Fibroblast of lung (primary cell): ENCODE measurements at regions not wholly inside any gene's neighbourhood (a gene's known extent, or its start where the extent isn't known, plus 50 kb on each side); places are given as distances from the start of the nearest gene placed in this dataset.

ENCODE experiments used
- EZH2 ChIP-seq: IDR thresholded peaks from 2 replicates; pipeline ENCODE4 v1.5.1; 2012; ENCODE audit warnings: low read length, control low read depth, mild to moderate bottlenecking; ENCODE audit errors: missing control alignments
- TF ChIP-seq, protein P1 (sequence below), 2 donors: IDR thresholded peaks in 1 of 2; conservative IDR thresholded peaks in 1 of 2; 1 replicate in 1 of 2; 2 replicates in 1 of 2; pipeline ENCODE4 v1.5.1; 2011 to 2012; ENCODE audit warnings: low read length in 2 of 2, control low read depth in 1 of 2, inconsistent platforms in 1 of 2, low read depth in 1 of 2, mild to moderate bottlenecking in 1 of 2

- TF ChIP-seq, protein P1, sequence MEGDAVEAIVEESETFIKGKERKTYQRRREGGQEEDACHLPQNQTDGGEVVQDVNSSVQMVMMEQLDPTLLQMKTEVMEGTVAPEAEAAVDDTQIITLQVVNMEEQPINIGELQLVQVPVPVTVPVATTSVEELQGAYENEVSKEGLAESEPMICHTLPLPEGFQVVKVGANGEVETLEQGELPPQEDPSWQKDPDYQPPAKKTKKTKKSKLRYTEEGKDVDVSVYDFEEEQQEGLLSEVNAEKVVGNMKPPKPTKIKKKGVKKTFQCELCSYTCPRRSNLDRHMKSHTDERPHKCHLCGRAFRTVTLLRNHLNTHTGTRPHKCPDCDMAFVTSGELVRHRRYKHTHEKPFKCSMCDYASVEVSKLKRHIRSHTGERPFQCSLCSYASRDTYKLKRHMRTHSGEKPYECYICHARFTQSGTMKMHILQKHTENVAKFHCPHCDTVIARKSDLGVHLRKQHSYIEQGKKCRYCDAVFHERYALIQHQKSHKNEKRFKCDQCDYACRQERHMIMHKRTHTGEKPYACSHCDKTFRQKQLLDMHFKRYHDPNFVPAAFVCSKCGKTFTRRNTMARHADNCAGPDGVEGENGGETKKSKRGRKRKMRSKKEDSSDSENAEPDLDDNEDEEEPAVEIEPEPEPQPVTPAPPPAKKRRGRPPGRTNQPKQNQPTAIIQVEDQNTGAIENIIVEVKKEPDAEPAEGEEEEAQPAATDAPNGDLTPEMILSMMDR (conservative IDR thresholded peaks at IDR 0.05 in 1 of 2, IDR thresholded peaks at IDR 0.05 in 1 of 2; ENCODE audit: low read depth in 1 of 2, low read length in 2 of 2), result no peak
- no peak for TF ChIP-seq EZH2
These were observed 82.3 kb upstream of the C1QTNF9B start for GRCh38 chr13:23979361-23980159.
